ENCODE measurements at regions not wholly inside any gene's neighbourhood (a gene's known extent, or its start where the extent isn't known, plus 50 kb on each side); places are given as distances from the start of the nearest gene placed in this dataset.

GRCh38 chr1:209443975-209444651, 139.4 kb upstream of the CAMK1G start:
- Histone ChIP-seq H3K36me3 (no peaks in the 10 kb centered on the region), H3K9me3 (peaks cover 0 to 8% (median 0%) of the 10 kb centered on the region in 3 donors), H3K27me3 (no peaks in the 10 kb centered on the region), H3K4me3 (no peak overlapping the region), H3K4me1 (no peaks in the 10 kb centered on the region), H3K27ac (no peak overlapping the region)
- TF ChIP-seq CTCF (IDR thresholded peaks at IDR 0.05) (no peak), EP300 (IDR thresholded peaks at IDR 0.05) (no peak), POLR2AphosphoS5 (IDR thresholded peaks at IDR 0.05) (no peak), POLR2A (IDR thresholded peaks at IDR 0.05) (no peak)
- 31 to 76% methylated on average over 1 to 3 of the region's 3 CpGs for WGBS, 2 donors (ENCODE audit: low coverage in 1 of 2)
- ATAC-seq: no peak

GRCh38 chr1:209444961-209445360, 138.6 kb upstream of the CAMK1G start:
- WGBS, 2 donors (ENCODE audit: low coverage in 1 of 2): 63 to 67% methylated on average over 1 of the region's 3 CpGs
- Histone ChIP-seq H3K27ac (no peak overlapping the region), H3K4me3 (no peak overlapping the region), H3K27me3 (no peaks in the 10 kb centered on the region), H3K36me3 (no peaks in the 10 kb centered on the region), H3K4me1 (no peaks in the 10 kb centered on the region), H3K9me3 (peaks cover 0 to 5% (median 0%) of the 10 kb centered on the region in 3 donors)
- no peak for TF ChIP-seq EP300 (IDR thresholded peaks at IDR 0.05)
- no peak for TF ChIP-seq POLR2A (IDR thresholded peaks at IDR 0.05)
- TF ChIP-seq CTCF (IDR thresholded peaks at IDR 0.05): no peak
- TF ChIP-seq POLR2AphosphoS5 (IDR thresholded peaks at IDR 0.05): no peak
- ATAC-seq: no peak

GRCh38 chr1:209445576-209445975, 137.9 kb upstream of the CAMK1G start:
- Histone ChIP-seq H3K4me1 (no peaks in the 10 kb centered on the region), H3K9me3 (no peaks in the 10 kb centered on the region), H3K4me3 (no peak overlapping the region), H3K27me3 (no peaks in the 10 kb centered on the region), H3K27ac (no peak overlapping the region), H3K36me3 (no peaks in the 10 kb centered on the region)
- WGBS, 2 donors (ENCODE audit: low coverage in 1 of 2): 97% methylated on average over 5 of the region's 5 CpGs; no CpG with 5 or more reads in 1 of the 2 donors
- TF ChIP-seq CTCF (IDR thresholded peaks at IDR 0.05): no peak
- no peak for TF ChIP-seq POLR2AphosphoS5 (IDR thresholded peaks at IDR 0.05)
- no peak for TF ChIP-seq POLR2A (IDR thresholded peaks at IDR 0.05)
- TF ChIP-seq EP300 (IDR thresholded peaks at IDR 0.05): no peak
- no peak for ATAC-seq

GRCh38 chr1:209446356-209446755, 137.2 kb upstream of the CAMK1G start:
- Histone ChIP-seq H3K4me1 (no peaks in the 10 kb centered on the region), H3K9me3 (no peaks in the 10 kb centered on the region), H3K36me3 (no peaks in the 10 kb centered on the region), H3K27ac (no peak overlapping the region), H3K27me3 (no peaks in the 10 kb centered on the region), H3K4me3 (no peak overlapping the region)
- no peak for TF ChIP-seq EP300 (IDR thresholded peaks at IDR 0.05)
- no peak for TF ChIP-seq CTCF (IDR thresholded peaks at IDR 0.05)
- no peak for TF ChIP-seq POLR2AphosphoS5 (IDR thresholded peaks at IDR 0.05)
- no peak for TF ChIP-seq POLR2A (IDR thresholded peaks at IDR 0.05)
- WGBS, 2 donors (ENCODE audit: low coverage in 1 of 2): 100% methylated on average over 1 of the region's 1 CpG; no CpG with 5 or more reads in 1 of the 2 donors
- no peak for ATAC-seq

- no peaks in the 10 kb centered on the region for H3K9me3 ChIP-seq
- no peaks in the 10 kb centered on the region for H3K4me1 ChIP-seq
- no peak for ATAC-seq
- H3K27me3 ChIP-seq: peaks cover 9% of the 10 kb centered on the region
- H3K27ac ChIP-seq: no peak overlapping the region
- WGBS, 2 donors (ENCODE audit: low coverage in 1 of 2): 23 to 53% methylated on average over 1 to 2 of the region's 2 CpGs
- no peak for TF ChIP-seq POLR2AphosphoS5 (IDR thresholded peaks at IDR 0.05)
- TF ChIP-seq CTCF (IDR thresholded peaks at IDR 0.05): no peak
- TF ChIP-seq EP300 (IDR thresholded peaks at IDR 0.05): no peak
- no peak for TF ChIP-seq POLR2A (IDR thresholded peaks at IDR 0.05)
- H3K4me3 ChIP-seq: no peak overlapping the region
- H3K36me3 ChIP-seq: no peaks in the 10 kb centered on the region
These were observed 129.0 kb upstream of the CAMK1G start for GRCh38 chr1:209454340-209454994.
